Inferior parietal cortex (tissue), 1 donor: ENCODE measurements at regions not wholly inside any gene's neighbourhood (a gene's known extent, or its start where the extent isn't known, plus 50 kb on each side); places are given as distances from the start of the nearest gene placed in this dataset.
"Not testable (repeated sequence)": the region's sequence is repeated elsewhere in the genome, so short reads cannot be mapped to it uniquely, and the experiment has no call there.

ENCODE experiments used
- DNase-seq: peaks from one replicate; pipeline ENCODE4 v3.0.0-alpha.2; 2016; ENCODE audit errors: extremely low spot score

GRCh38 chr9:90058182-90058763, 453.5 kb downstream of the GADD45G start:
- no peak for DNase-seq

- DNase-seq = no peak
Measured at GRCh38 chr9:90059436-90059835, 454.6 kb downstream of the GADD45G start.

DNA sequence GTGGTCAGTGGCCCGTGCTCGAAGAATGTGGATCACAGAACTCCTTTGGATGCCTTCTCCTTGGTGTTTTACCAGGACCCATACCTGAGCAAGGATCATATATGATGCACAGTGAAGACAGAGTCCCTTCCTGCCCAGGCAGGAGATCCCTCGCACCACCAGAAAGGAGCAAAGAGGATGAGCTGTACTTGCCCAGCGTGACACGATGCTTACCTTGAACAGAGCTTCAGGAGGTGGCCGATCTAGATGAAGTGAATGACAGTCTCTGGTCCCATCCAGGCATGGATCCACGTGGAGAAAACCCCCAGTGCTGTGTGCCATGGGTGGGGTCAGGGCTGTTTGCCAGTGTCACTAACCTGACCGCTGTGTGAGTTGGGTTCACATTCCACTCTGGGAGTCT, 455.4 kb downstream of the GADD45G start:
- DNase-seq = no peak

- no peak for DNase-seq
Measured at GRCh38 chr9:90061187-90061586, 456.4 kb downstream of the GADD45G start.

GRCh38 chr9:90062982-90063381, 458.2 kb downstream of the GADD45G start:
- DNase-seq = no peak

DNA sequence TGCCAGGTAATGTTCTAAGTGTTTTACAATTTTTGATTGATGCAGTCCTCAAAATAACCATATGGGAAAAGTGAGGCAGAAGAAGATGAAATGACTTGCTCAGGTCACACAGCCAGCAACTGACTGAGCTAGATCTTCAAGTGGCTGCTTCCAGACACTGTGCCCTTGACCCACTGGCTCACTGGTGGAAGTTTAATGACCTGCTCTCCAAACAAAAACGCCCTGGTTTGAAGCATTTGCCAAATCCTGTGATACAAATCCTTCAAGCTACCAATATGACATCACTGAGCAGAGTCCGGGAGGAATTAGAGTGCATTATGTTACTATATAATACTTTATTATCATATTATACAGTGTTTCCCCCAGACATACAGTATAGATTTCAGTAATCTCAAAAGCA, 459.4 kb downstream of the GADD45G start:
- DNase-seq = no peak

DNA sequence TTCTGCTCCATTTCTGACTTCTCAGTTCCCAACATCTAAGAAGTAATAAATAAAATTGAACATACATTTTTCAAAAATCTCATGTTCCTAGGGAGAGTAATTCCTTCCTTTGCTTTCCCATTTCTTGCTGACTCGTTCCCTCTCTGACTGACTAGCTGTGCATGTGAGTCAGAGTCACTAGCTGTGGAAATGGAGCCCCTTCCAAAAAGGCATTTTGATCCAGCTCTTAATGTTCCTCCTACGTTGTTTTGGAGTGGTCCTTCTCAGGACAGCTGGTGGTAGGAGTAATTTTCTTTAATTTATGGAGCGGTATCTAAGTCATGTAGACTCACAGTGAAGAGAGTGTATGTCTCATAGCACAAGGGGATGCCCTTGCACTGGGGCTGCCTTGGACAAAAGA, 460.2 kb downstream of the GADD45G start:
- DNase-seq = peak; percentile 13

GRCh38 chr9:90065851-90066250, 461.0 kb downstream of the GADD45G start:
- DNase-seq = no peak

- DNase-seq = no peak
Measured at GRCh38 chr9:90069085-90069484, 464.3 kb downstream of the GADD45G start.

- DNase-seq = no peak
Measured at GRCh38 chr9:90070056-90070455, 465.2 kb downstream of the GADD45G start.

DNA sequence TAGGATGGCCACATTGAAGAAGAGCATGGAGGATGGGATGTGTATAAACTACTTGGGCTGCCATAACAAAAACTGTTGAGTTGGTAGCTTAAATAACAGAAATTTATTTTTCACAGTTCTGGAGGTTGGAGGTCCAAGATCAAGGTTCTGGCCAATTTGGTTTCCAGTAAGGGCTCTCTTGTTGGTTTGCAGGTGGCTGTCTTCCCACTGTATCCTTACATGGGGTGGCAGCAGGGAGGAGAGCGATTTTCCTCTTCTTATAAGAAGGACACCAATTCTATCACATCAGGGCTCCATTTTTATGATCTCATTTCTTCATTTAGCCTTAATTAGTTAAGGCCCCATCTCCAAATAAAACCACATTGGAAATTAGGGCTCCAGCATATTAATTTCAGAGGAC, 465.7 kb downstream of the GADD45G start:
- no peak for DNase-seq

DNA sequence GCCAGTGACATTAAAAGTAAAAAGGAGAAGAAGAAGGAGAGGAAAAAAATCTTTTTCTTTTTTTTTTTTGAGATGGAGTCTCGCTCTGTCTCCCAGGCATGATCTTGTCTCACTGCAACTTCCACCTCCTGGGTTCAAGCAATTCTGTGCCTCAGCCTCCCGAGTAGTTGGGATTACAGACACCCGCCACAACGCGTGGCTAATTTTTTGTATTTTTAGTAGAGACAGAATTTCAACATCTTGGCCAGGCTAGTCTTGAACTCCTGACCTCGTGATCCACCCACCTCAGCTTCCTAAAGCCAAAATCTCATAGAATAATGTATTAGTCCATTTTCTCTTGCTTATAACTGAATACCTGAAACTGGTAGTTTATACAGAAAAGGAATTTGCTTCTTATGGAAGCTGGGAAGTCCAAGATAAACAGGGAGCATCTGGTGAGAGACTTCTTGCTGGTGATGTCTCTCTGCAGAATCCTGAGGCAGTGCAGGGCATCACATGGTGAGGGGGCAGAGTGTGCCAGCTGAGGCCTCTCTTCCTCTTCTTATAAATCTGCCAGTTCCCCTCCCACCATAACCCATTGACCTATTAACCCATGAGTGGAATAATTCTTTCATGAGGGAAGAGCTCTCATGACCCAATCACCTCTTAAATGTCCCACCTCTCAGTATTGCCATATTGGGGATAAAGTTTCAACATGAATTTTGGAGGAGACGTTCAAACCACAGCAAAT, 466.3 kb downstream of the GADD45G start:
- no peak for DNase-seq

DNA sequence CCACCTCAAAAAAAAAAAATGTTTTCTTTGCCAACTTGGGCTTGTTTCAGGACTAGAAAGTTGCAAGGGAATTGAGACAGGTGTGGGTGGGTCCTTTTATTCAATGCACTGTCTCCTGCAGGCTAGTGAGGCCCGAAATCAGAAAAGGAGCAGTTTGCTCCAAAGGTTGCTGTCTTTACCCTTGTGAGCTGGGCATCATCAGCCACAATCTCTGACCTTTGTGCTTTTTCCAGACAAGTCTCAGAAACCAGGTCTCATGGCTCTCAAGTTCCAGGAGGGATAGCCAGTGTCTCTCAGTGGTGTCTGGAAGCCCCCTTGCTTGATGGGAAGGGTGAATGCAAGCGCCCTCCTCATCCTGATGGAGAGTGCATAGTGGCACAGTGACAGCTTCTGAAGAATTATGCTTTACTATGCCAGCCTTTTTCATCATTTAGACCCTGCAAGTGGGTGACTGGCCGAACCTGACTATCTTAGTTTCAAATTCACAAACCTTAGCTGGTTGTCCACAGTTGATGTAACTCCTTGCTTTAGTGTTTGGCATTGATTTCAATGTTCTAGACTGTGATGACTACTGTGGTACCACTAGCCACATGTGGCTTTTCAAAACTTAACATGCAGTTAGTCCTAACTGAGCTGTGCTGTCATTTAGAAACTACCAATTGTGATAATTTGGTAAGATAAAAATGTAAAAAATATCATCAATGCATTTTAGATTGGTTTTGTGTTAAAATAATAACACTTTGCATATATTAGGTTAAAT, 468.6 kb downstream of the GADD45G start:
- no peak for DNase-seq

DNA sequence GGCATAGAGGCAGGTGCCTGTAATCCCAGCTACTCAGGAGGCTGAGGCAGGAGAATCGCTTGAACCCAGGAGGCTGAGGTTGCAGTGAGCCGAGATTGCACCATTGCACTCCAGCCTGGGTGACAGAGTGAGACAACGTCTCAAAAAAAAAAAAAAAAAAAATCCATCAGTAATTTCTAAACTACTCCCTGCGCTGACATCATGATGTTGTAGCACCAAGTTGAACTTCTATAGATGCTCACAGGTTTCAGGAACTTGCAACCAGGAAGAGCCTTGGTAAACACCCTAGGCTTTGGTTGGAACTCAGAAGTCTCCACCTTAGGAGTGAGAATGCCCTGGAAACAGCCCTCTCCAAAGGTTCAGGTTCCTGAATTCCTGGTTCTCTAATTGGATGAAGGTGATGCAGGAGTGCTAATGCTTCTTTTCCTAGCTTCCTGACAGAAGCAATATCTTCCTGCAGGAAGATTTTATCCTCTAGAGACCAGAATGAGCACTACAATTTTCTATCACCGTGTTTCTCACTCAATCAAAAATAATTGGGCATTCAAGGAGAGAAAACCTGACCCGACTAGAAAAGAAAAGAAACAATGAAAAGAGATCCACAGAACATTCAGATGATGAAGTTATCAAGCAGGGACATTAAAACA, 469.6 kb downstream of the GADD45G start:
- no peak for DNase-seq

DNA sequence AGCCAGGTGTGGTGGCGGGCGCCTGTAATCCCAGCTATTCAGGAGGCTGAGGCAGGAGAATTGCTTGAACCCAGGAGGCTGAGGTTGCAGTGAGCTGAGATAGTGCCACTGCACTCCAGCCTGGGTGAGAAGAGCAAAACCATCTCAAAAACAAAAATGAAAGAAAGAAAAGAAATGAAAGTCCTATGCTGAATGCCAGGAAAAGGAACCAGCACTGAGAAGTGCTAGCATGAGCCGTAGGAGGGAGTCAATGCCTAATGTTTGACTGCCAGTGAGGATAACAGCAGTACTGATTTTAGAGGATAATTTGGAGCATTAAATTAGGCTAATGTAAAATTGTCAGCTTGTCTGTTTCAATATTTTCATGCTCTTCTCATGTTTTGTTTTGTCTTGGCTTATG, 472.8 kb downstream of the GADD45G start:
- not testable (repeated sequence) for DNase-seq

- no peak for DNase-seq
Measured at GRCh38 chr9:90078988-90079421, 474.2 kb downstream of the GADD45G start.

GRCh38 chr9:90085633-90086032, 480.8 kb downstream of the GADD45G start:
- DNase-seq = no peak

GRCh38 chr9:90086101-90086511, 481.3 kb downstream of the GADD45G start:
- DNase-seq = no peak

- no peak for DNase-seq
Measured at GRCh38 chr9:90088434-90088833, 483.6 kb downstream of the GADD45G start.

DNA sequence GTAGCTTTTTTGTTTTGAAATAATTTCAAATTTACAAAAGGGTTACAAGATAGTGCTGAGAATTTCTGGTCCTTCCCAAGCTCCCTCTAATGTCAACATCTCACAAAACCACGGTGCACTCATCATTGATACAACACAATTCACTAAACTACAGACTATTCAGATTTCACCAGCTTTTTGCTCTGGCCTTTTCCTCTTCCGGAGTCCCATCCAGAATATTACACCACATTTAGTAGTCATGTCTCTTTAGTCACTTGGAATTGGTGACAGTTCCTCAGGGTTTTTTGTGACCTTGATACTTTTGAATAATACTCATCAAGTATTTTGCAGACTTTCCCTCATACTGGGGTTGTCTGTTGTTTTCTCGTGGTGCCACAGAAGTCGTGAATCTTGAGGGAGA, 484.0 kb downstream of the GADD45G start:
- DNase-seq = no peak

- no peak for DNase-seq
Measured at GRCh38 chr9:90090997-90091396, 486.2 kb downstream of the GADD45G start.

GRCh38 chr9:90092508-90092907, 487.7 kb downstream of the GADD45G start:
- no peak for DNase-seq
